Loucy (cell line): ENCODE measurements at regions not wholly inside any gene's neighbourhood (a gene's known extent, or its start where the extent isn't known, plus 50 kb on each side); places are given as distances from the start of the nearest gene placed in this dataset.

ENCODE experiments used
- H2AFZ ChIP-seq: fragments of 200-600 bp; sonication (generic); 2 replicates; pipeline ENCODE4 v1.6.0; 2016; ENCODE audit warnings: antibody characterized with exemption, mild to moderate bottlenecking, low read length, moderate library complexity
- H3F3A ChIP-seq: fragments of 200-600 bp; 2 replicates; pipeline ENCODE4 v1.6.0; 2016; ENCODE audit warnings: antibody characterized with exemption, low read depth, mild to moderate bottlenecking
- H3K27me3 ChIP-seq: fragments of 200-600 bp; sonication (generic); 2 replicates; pipeline ENCODE4 v1.6.1; 2014; ENCODE audit warnings: low read length, mild to moderate bottlenecking; ENCODE audit not compliant: insufficient read depth, poor library complexity, severe bottlenecking
- H3K36me3 ChIP-seq: fragments of 200-600 bp; sonication (generic); 2 replicates; pipeline ENCODE4 v1.6.1; 2016; ENCODE audit warnings: low read length; ENCODE audit not compliant: insufficient read depth
- H3K4me1 ChIP-seq: fragments of 200-600 bp; sonication (generic); 2 replicates; pipeline ENCODE4 v1.5.1; 2014; ENCODE audit warnings: low read length, mild to moderate bottlenecking; ENCODE audit not compliant: insufficient read depth, poor library complexity, severe bottlenecking
- H3K4me2 ChIP-seq: fragments of 200-600 bp; sonication (generic); 2 replicates; pipeline ENCODE4 v1.6.0; 2014; ENCODE audit warnings: antibody characterized with exemption, low read length, low read depth, mild to moderate bottlenecking; ENCODE audit not compliant: poor library complexity, severe bottlenecking
- H3K4me3 ChIP-seq: fragments of 200-600 bp; sonication (generic); 2 replicates; pipeline ENCODE4 v1.5.1; 2014; ENCODE audit warnings: low read length, mild to moderate bottlenecking, mixed read lengths; ENCODE audit not compliant: poor library complexity, severe bottlenecking
- H3K79me2 ChIP-seq: fragments of 200-600 bp; sonication (generic); 2 replicates; pipeline ENCODE4 v1.6.1; 2014; ENCODE audit warnings: low read length; ENCODE audit not compliant: insufficient read depth
- H3K9ac ChIP-seq: fragments of 200-600 bp; sonication (generic); 2 replicates; pipeline ENCODE4 v1.6.0; 2014; ENCODE audit warnings: mild to moderate bottlenecking, low read depth, low read length, moderate library complexity; ENCODE audit not compliant: poor library complexity, severe bottlenecking
- H3K9me2 ChIP-seq: fragments of 200-600 bp; sonication (generic); replicated peaks from 2 replicates; pipeline ENCODE4 v1.6.1; 2016; ENCODE audit warnings: low read depth, low read length, mixed read lengths
- H3K9me3 ChIP-seq: fragments of 200-600 bp; sonication (generic); 2 replicates; pipeline ENCODE4 v1.6.1; 2014; ENCODE audit warnings: mild to moderate bottlenecking, antibody characterized with exemption, low read length, low read depth; ENCODE audit not compliant: insufficient read depth
- H4K20me1 ChIP-seq: fragments of 200-600 bp; sonication (generic); 2 replicates; pipeline ENCODE4 v1.6.0; 2014; ENCODE audit warnings: antibody characterized with exemption, low read length, mild to moderate bottlenecking; ENCODE audit not compliant: insufficient read depth, poor library complexity, severe bottlenecking
- EZH2phosphoT487 ChIP-seq: fragments of 200-600 bp; IDR thresholded peaks from 2 replicates; pipeline ENCODE4 v1.6.1; 2018; ENCODE audit warnings: antibody characterized with exemption, mild to moderate bottlenecking, moderate library complexity, borderline replicate concordance
- TF ChIP-seq, protein P1 (sequence below): fragments of 200-600 bp; sonication (generic); conservative IDR thresholded peaks from 2 replicates; pipeline ENCODE4 v1.5.1; 2014; ENCODE audit warnings: mild to moderate bottlenecking, antibody characterized with exemption, low read length

DNA sequence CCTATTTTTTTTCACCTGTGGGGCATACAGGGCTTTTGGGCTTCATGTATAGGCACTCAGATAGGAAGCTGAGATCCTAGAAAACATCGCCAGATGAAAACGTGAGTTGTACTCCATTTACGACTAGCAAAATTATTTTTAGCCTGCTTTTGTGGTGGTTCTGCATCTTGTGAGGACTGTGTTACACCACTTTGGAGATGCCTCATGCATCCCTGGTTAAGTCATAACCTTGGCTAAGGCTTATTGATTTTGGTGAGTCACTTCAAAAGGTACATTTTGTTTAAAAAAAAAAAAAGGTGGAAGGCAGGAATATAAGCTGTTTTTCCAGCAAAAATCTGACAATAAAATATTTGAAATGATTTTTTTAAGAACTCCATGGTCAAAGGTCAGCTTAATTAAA, 101.8 kb upstream of the OLFM3 start:
- H3K9me2 ChIP-seq: no peaks in the 10 kb centered on the region
- H3K4me1 ChIP-seq: no peaks in the 10 kb centered on the region
- H3K9me3 ChIP-seq: no peaks in the 10 kb centered on the region
- H3K4me3 ChIP-seq: no peak overlapping the region
- no peak overlapping the region for H3K9ac ChIP-seq
- H3F3A ChIP-seq: no peaks in the 10 kb centered on the region
- H3K79me2 ChIP-seq: no peaks in the 10 kb centered on the region
- H2AFZ ChIP-seq: no peak overlapping the region
- no peak overlapping the region for H3K4me2 ChIP-seq
- no peaks in the 10 kb centered on the region for H4K20me1 ChIP-seq
- TF ChIP-seq EZH2phosphoT487: no peak
- TF ChIP-seq, protein P1, sequence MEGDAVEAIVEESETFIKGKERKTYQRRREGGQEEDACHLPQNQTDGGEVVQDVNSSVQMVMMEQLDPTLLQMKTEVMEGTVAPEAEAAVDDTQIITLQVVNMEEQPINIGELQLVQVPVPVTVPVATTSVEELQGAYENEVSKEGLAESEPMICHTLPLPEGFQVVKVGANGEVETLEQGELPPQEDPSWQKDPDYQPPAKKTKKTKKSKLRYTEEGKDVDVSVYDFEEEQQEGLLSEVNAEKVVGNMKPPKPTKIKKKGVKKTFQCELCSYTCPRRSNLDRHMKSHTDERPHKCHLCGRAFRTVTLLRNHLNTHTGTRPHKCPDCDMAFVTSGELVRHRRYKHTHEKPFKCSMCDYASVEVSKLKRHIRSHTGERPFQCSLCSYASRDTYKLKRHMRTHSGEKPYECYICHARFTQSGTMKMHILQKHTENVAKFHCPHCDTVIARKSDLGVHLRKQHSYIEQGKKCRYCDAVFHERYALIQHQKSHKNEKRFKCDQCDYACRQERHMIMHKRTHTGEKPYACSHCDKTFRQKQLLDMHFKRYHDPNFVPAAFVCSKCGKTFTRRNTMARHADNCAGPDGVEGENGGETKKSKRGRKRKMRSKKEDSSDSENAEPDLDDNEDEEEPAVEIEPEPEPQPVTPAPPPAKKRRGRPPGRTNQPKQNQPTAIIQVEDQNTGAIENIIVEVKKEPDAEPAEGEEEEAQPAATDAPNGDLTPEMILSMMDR: no peak
- H3K36me3 ChIP-seq: no peaks in the 10 kb centered on the region
- no peaks in the 10 kb centered on the region for H3K27me3 ChIP-seq

DNA sequence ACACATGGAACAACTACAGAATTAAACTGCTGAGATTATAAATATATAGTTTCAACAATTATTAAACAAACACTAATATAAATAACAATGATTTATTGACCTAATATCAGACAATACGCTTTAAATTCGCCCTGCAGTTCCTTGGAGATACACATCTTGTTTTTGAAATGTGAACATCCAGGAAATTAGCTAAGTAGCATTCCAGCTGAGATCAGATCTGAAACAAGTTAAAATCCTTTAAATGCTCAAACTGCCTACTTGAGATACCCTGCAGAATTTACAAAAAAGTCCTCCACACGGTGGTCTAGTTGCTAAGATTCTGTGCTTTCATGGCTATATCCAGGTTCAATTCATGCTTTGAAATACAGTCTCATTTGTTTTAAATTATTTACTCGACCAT, 101.4 kb upstream of the OLFM3 start:
- Histone ChIP-seq H3F3A (no peaks in the 10 kb centered on the region), H3K9ac (no peak overlapping the region), H2AFZ (no peak overlapping the region), H3K27me3 (no peaks in the 10 kb centered on the region), H3K9me2 (no peaks in the 10 kb centered on the region), H3K4me1 (no peaks in the 10 kb centered on the region), H3K36me3 (no peaks in the 10 kb centered on the region), H4K20me1 (no peaks in the 10 kb centered on the region), H3K79me2 (no peaks in the 10 kb centered on the region), H3K4me3 (no peak overlapping the region), H3K9me3 (no peaks in the 10 kb centered on the region), H3K4me2 (no peak overlapping the region)
- TF ChIP-seq EZH2phosphoT487: no peak
- TF ChIP-seq, protein P1: no peak

DNA sequence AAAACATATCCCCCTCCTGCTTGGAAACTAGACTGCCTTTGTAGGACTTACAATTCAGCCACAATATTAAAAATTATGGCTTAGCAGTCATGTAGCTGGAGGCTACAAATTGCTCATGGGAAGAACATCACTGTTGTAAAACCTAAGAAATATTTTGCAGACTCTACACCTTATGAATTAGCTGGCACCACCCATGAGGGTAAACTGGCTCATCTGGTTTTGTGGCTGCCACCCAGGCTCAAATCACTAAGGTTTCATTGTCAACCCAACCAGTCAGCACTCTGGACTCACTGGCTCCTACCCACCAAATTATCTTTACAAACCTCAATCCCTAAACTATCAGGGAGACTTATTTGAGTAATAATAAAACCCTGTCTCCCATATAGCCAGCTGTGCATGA, 100.7 kb upstream of the OLFM3 start:
- no peaks in the 10 kb centered on the region for H4K20me1 ChIP-seq
- H3K9me3 ChIP-seq: no peaks in the 10 kb centered on the region
- no peak overlapping the region for H3K9ac ChIP-seq
- no peak overlapping the region for H2AFZ ChIP-seq
- no peaks in the 10 kb centered on the region for H3K4me1 ChIP-seq
- H3K4me2 ChIP-seq: no peak overlapping the region
- TF ChIP-seq, protein P1: no peak
- no peak for TF ChIP-seq EZH2phosphoT487
- no peaks in the 10 kb centered on the region for H3K9me2 ChIP-seq
- H3K79me2 ChIP-seq: no peaks in the 10 kb centered on the region
- no peaks in the 10 kb centered on the region for H3K27me3 ChIP-seq
- no peaks in the 10 kb centered on the region for H3K36me3 ChIP-seq
- no peaks in the 10 kb centered on the region for H3F3A ChIP-seq
- H3K4me3 ChIP-seq: no peak overlapping the region
